Calu3 (cell line): ENCODE measurements at regions not wholly inside any gene's neighbourhood (a gene's known extent, or its start where the extent isn't known, plus 50 kb on each side); places are given as distances from the start of the nearest gene placed in this dataset.

Experiments
- BruUV-seq: library from RNA; stranded (reverse); fragments of 400-500 nt; replicated peaks from 2 replicates; lab custom pipeline; 2021; lab: Mats Ljungman, UMichigan
- CTCF ChIA-PET: fragments of 300-600 bp; sonication (Branson Sonifier 250); formaldehyde crosslinking; loops from one replicate; lab custom pipeline; 2022; ENCODE audit warnings: antibody characterized with exemption; lab: Charles Lee
- DNase-seq: peaks from one replicate; pipeline ENCODE4 v3.0.0; 2022
- H3K27ac Mint-ChIP-seq: one replicate; pipeline ENCODE4 v1.8.0; 2022; ENCODE audit warnings: mixed read lengths; ENCODE audit not compliant: unreplicated experiment
- H3K27me3 Mint-ChIP-seq: one replicate; pipeline ENCODE4 v1.8.0; 2022; ENCODE audit warnings: mixed read lengths; ENCODE audit not compliant: unreplicated experiment
- H3K36me3 Mint-ChIP-seq: one replicate; pipeline ENCODE4 v1.8.0; 2022; ENCODE audit warnings: mild to moderate bottlenecking, moderate library complexity, mixed read lengths; ENCODE audit not compliant: insufficient read depth, unreplicated experiment
- H3K4me1 Mint-ChIP-seq: one replicate; pipeline ENCODE4 v1.8.0; 2022; ENCODE audit warnings: mild to moderate bottlenecking, low read depth, mixed read lengths; ENCODE audit not compliant: unreplicated experiment
- H3K4me3 Mint-ChIP-seq: one replicate; pipeline ENCODE4 v1.8.0; 2022; ENCODE audit warnings: mild to moderate bottlenecking, low read depth, moderate library complexity, mixed read lengths; ENCODE audit not compliant: unreplicated experiment
- H3K9me3 Mint-ChIP-seq: one replicate; pipeline ENCODE4 v1.8.0; 2022; ENCODE audit warnings: low read depth, mixed read lengths; ENCODE audit not compliant: unreplicated experiment
- CTCF ChIP-seq: fragments of 200-600 bp; IDR thresholded peaks from one replicate; pipeline ENCODE4 v1.8.0; 2022; ENCODE audit warnings: antibody characterized with exemption; ENCODE audit not compliant: unreplicated experiment
- intact Hi-C: fragments of 100-400 bp; cut with micrococcal nuclease; formaldehyde crosslinking; loops from one replicate; pipeline ENCODE4 v1.10.0; 2022; ENCODE audit not compliant: unreplicated experiment

GRCh38 chr6:135750081-135750480 is 101.4 kb upstream of the PDE7B start:
- Mint-ChIP-seq H3K36me3 (no peaks in the 10 kb centered on the region), H3K4me3 (no peak overlapping the region), H3K27me3 (no peaks in the 10 kb centered on the region), H3K27ac (no peak overlapping the region), H3K4me1 (peaks cover 10% of the 10 kb centered on the region), H3K9me3 (no peaks in the 10 kb centered on the region)
- TF ChIP-seq CTCF: no peak
- no TSS peak for BruUV-seq
- intact Hi-C loops: no loop called here
- DNase-seq: no peak
- CTCF ChIA-PET: no interaction called here

- CTCF ChIA-PET: interaction anchor here (0.7 kb wide), 1 partner anchor 229 kb away, joined by 3 read pairs; no protein-coding TSS in a partner anchor
- TF ChIP-seq CTCF: no peak
- H3K27ac Mint-ChIP-seq: no peak overlapping the region
- H3K27me3 Mint-ChIP-seq: no peaks in the 10 kb centered on the region
- BruUV-seq: no TSS peak
- H3K9me3 Mint-ChIP-seq: no peaks in the 10 kb centered on the region
- no peak for DNase-seq
- H3K4me3 Mint-ChIP-seq: no peak overlapping the region
- no peaks in the 10 kb centered on the region for H3K36me3 Mint-ChIP-seq
- H3K4me1 Mint-ChIP-seq: peaks cover 10% of the 10 kb centered on the region
- intact Hi-C loops: no loop called here
Measured at GRCh38 chr6:135753196-135753595, 98.3 kb upstream of the PDE7B start.

- H3K27me3 Mint-ChIP-seq: no peaks in the 10 kb centered on the region
- H3K4me1 Mint-ChIP-seq: no peaks in the 10 kb centered on the region
- CTCF ChIA-PET: interaction anchor here (0.7 to 1.7 kb wide), 4 partner anchors 37 to 467 kb away, joined by 3 to 4 read pairs (median 3); no protein-coding TSS in a partner anchor
- intact Hi-C loops: loop anchor here (1.0 to 5.0 kb wide), 2 partner anchors 84 to 223 kb away; no protein-coding TSS in a partner anchor
- no TSS peak for BruUV-seq
- no peak overlapping the region for H3K4me3 Mint-ChIP-seq
- H3K36me3 Mint-ChIP-seq: no peaks in the 10 kb centered on the region
- peak; percentile 26 for DNase-seq
- H3K27ac Mint-ChIP-seq: no peak overlapping the region
- peak; percentile 22 for TF ChIP-seq CTCF
- no peaks in the 10 kb centered on the region for H3K9me3 Mint-ChIP-seq
Measured at GRCh38 chr6:135759831-135760230, 91.7 kb upstream of the PDE7B start.

GRCh38 chr6:135774006-135774405 is 77.5 kb upstream of the PDE7B start:
- Mint-ChIP-seq H3K4me3 (no peak overlapping the region), H3K27me3 (no peaks in the 10 kb centered on the region), H3K27ac (no peak overlapping the region), H3K36me3 (no peaks in the 10 kb centered on the region), H3K9me3 (no peaks in the 10 kb centered on the region), H3K4me1 (no peaks in the 10 kb centered on the region)
- no TSS peak for BruUV-seq
- no peak for DNase-seq
- intact Hi-C loops: no loop called here
- TF ChIP-seq CTCF: no peak
- CTCF ChIA-PET: no interaction called here
